DND-41 (cell line): ENCODE measurements at regions not wholly inside any gene's neighbourhood (a gene's known extent, or its start where the extent isn't known, plus 50 kb on each side); places are given as distances from the start of the nearest gene placed in this dataset.

ENCODE experiments used
- EZH2 ChIP-seq: IDR thresholded peaks from 3 replicates; pipeline ENCODE4 v1.6.1; 2012; ENCODE audit warnings: borderline replicate concordance, low read depth, mild to moderate bottlenecking, moderate library complexity, low read length, inconsistent platforms; ENCODE audit not compliant: severe bottlenecking
- TF ChIP-seq, protein P1 (sequence below): IDR thresholded peaks from 2 replicates; pipeline ENCODE4 v1.5.1; 2012; ENCODE audit warnings: borderline replicate concordance, low read length, moderate library complexity, mild to moderate bottlenecking; ENCODE audit not compliant: poor library complexity, severe bottlenecking; ENCODE audit errors: extremely low read depth

DNA sequence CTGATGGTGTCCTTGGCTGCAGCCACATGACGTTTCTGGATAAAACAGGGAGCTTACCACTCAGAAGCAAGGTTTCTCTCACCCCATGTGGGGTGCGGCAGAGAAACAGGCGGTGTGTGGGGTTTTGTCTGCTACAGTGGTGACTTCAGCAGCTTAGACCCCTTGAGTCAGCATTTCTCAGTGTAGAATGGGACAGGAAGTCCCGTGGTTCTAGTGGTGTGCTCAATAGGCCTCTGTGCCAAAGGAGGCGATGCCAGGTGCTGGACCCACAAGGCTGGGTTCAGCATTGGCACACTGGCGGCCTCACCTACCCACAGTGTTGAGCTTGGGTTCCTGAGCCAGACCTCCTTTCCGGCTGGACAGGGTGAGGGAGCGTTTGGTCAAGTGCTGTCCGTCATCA, 125.2 kb upstream of the SMIM23 start:
- TF ChIP-seq, protein P1, sequence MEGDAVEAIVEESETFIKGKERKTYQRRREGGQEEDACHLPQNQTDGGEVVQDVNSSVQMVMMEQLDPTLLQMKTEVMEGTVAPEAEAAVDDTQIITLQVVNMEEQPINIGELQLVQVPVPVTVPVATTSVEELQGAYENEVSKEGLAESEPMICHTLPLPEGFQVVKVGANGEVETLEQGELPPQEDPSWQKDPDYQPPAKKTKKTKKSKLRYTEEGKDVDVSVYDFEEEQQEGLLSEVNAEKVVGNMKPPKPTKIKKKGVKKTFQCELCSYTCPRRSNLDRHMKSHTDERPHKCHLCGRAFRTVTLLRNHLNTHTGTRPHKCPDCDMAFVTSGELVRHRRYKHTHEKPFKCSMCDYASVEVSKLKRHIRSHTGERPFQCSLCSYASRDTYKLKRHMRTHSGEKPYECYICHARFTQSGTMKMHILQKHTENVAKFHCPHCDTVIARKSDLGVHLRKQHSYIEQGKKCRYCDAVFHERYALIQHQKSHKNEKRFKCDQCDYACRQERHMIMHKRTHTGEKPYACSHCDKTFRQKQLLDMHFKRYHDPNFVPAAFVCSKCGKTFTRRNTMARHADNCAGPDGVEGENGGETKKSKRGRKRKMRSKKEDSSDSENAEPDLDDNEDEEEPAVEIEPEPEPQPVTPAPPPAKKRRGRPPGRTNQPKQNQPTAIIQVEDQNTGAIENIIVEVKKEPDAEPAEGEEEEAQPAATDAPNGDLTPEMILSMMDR = no peak
- no peak for TF ChIP-seq EZH2
